Tibial nerve (tissue), 4 donors: ENCODE measurements at regions not wholly inside any gene's neighbourhood (a gene's known extent, or its start where the extent isn't known, plus 50 kb on each side); places are given as distances from the start of the nearest gene placed in this dataset.

Source experiments
- EP300 ChIP-seq, 2 donors: sonication (generic); formaldehyde crosslinking; IDR thresholded peaks; one replicate each; pipeline ENCODE4 v1.6.1; 2017; ENCODE audit warnings: antibody characterized with exemption in 2 of 2, mild to moderate bottlenecking in 1 of 2
- TF ChIP-seq, protein P1 (sequence below), 5 experiments: fragments of 200-600 bp in 3 of 5; fragments of 450-650 bp in 2 of 5; sonication (generic) in 3 of 5; IDR thresholded peaks; one replicate each; pipeline ENCODE4 v1.5.1; 2016 to 2019; ENCODE audit warnings: antibody characterized with exemption in 5 of 5, mild to moderate bottlenecking in 3 of 5, moderate library complexity in 2 of 5

DNA sequence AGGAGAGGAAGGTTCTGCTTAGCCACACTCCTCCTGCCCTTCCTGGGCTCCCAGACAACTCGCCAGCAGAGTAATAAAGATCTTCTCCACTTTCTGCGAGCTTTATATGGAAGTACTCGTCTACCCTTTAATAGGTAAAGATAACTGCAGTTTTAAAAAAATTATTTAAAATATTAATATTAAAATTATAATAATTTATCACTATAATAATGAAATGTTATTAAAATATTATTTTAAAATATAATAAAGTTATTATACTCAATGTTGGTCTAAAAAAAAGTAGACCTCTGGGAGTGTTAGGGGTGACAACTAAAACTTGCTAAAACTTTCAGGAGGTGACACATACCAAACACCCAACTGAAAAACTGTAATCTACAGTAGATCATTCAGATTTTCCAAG lies 81.5 kb downstream of the RBM43 start:
- TF ChIP-seq, protein P1, sequence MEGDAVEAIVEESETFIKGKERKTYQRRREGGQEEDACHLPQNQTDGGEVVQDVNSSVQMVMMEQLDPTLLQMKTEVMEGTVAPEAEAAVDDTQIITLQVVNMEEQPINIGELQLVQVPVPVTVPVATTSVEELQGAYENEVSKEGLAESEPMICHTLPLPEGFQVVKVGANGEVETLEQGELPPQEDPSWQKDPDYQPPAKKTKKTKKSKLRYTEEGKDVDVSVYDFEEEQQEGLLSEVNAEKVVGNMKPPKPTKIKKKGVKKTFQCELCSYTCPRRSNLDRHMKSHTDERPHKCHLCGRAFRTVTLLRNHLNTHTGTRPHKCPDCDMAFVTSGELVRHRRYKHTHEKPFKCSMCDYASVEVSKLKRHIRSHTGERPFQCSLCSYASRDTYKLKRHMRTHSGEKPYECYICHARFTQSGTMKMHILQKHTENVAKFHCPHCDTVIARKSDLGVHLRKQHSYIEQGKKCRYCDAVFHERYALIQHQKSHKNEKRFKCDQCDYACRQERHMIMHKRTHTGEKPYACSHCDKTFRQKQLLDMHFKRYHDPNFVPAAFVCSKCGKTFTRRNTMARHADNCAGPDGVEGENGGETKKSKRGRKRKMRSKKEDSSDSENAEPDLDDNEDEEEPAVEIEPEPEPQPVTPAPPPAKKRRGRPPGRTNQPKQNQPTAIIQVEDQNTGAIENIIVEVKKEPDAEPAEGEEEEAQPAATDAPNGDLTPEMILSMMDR (IDR thresholded peaks at IDR 0.05), result no peak
- TF ChIP-seq EP300 (IDR thresholded peaks at IDR 0.05), result no peak
